ENCODE measurements at regions not wholly inside any gene's neighbourhood (a gene's known extent, or its start where the extent isn't known, plus 50 kb on each side); places are given as distances from the start of the nearest gene placed in this dataset.
"Not testable (repeated sequence)": the region's sequence is repeated elsewhere in the genome, so short reads cannot be mapped to it uniquely, and the experiment has no call there.

DNA sequence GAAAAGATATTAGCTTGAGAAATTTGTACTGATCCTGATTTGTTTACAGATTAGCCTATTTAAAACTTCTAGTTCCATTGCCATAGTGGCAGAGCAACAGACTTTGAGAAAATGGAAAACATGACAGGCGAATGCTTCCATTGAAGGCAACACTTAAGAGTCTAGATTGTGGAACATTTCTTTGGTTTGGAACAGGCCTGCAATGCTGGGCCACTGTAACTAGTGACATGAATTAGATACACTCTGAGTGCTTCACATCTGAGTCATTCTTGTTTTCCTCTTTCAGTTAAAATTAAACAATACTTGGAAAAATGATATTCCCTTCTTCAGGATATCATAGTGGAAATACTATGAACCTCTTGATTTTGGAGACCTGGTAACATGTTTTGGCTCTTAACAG, 453.6 kb upstream of the TUSC1 start:
- no peak for DNase-seq (ENCODE audit: low spot score)
- no peak for ATAC-seq

DNA sequence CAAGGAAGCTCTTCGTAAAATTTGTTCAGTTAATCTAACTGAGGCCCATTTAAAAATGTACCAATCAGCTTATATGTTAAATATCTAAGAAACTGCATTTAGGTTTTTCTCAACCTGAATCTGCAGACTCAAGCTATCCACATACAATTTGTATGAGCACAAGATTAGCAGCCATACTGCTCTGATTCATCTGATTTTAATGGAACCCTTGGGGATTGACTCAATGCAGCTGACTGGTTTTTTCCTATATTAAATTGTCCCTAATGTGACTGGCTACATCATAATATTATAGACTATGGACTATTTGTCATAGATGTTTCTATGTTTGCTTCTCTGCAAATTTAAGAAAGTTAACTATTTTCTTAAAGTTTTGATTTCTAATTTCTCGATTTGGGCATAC, 451.0 kb upstream of the TUSC1 start:
- ATAC-seq: no peak

DNA sequence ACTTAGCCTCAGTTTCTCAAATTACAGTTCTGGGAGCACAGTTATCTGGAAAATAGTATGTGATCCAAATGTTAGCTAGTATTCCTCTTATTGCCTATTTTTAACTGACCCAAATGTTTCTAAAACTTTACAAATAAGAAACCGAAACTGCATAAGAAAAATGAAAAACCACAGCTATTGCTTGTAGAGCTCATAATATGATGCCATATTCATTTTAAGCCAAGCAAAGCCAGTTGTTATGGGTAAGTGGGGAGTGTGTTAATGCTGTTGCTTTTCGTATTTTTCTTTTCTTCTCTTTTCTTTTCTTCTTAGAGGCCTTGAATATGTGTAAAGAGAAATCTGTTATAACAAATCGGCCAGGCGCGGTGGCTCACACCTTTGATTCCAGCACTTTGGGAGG, 447.4 kb upstream of the TUSC1 start:
- ATAC-seq (no peak), DNase-seq (ENCODE audit: low spot score) (no peak)

More for the DNA sequence above, 451.0 kb upstream of the TUSC1 start:
- DNase-seq (ENCODE audit: low spot score): no peak

DNA sequence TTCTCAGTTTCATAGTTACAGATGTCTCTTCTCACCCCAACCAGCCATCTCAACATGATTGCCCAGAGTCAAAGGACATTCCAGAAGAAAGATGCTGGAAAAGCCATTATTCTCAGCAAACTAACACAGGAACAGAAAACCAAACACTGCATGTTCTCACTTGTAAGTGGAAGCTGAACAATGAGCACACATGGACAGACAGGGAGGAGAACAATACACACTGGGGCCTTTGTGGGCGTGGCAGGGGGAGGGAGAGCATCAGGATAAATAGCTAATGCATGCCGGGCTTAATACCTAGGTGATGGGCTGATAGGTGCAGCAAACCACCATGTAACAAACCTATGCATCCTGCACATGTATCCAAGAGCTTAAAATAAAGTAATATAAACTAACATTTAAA, 437.8 kb upstream of the TUSC1 start:
- not testable (repeated sequence) for DNase-seq (ENCODE audit: low spot score)

DNA sequence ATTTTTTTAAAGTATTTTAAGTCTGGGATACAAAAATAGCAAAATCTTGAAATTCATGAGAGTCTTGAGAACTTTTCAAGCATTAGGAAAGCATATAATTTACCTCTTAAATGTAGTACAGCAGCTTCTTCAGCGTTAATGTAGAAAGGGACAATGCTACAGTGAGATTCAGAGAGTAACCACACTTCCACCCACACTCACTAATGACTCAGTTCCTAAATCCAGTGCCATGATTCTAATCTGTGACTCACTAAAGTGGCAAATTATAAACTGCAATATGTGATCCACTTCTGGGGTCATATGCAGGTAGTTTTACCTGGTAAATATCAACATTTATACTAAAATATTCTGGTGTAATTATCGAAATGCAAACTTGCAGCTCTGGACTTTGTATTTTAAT, 434.5 kb upstream of the TUSC1 start:
- ATAC-seq: no peak
- DNase-seq (ENCODE audit: low spot score): no peak

More for the DNA sequence above, 437.8 kb upstream of the TUSC1 start:
- ATAC-seq: not testable (repeated sequence)

DNA sequence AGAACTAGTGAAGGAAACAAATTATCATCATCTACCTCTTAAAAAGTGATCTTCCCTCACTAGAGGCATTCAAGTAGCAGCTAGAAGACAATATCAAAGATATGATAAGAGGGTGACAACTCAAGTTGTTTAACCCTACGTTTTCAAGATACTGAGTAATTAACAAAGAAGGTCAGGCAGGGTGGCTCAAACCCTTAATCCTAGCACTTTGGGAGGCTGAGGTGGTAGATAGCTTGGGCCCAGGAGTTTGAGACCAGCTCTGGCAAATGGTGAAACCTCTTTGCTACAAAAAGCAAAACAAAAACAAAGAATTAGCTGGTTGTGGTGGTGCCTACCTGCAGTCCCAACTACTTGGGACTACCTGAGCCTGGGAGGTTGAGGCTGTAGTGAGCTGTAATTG, 408.2 kb upstream of the TUSC1 start:
- ATAC-seq: no peak

DNA sequence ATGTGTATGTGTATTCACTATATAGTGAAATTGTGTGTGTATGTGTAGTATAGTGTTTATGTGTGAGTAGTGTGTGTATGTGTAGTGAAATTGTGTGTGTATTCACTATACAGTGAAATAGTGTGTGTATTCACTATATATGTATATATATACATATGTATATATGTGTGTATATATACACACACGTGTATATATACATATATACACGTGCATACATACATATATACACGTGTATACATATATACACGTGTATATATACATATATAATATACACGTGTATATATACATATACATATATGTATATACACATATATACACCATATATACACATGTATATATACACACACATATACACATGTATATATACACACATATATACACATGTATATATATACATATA, 403.6 kb upstream of the TUSC1 start:
- no peak for ATAC-seq
- DNase-seq (ENCODE audit: low spot score): no peak

More for the DNA sequence above, 408.2 kb upstream of the TUSC1 start:
- no peak for DNase-seq (ENCODE audit: low spot score)

DNA sequence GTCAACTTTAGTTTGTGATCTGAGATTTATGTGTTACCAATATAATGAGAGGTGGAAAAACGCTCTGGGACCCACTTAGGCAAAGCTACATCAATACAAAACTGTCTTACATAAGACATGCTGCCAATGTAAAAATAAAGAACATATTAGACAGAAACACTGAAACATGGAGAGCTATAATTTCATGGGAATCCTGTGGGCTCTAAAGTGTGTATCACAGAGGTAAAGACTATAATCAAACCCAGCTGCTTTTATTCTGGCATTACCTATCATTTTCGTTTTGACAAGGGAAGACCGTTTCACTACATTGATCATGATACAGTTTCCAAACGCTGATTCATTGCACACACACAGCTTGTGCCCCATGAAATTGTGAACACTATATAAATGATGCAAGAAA, 400.5 kb upstream of the TUSC1 start:
- DNase-seq (ENCODE audit: low spot score) (no peak), ATAC-seq (no peak)

DNA sequence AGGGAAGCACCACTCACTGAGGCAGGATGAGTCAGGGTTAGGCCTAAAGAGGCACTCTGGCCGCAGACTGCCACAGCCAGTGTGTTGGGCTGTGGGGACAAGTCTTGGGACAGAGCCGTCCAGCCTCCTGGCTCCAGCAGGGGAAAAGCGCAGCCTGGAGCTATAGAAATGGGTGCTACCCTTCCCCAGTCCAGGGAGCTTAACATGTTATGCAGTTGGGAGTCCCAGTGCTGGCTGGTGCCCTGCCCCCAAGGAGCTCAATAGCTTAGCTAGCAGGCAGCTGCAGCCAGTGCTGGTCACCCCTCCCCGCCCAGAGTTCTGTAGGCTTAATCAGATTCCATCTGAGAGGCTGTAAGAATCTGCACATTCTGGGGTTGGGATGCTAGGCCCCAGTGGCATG, 399.6 kb upstream of the TUSC1 start:
- ATAC-seq (no peak), DNase-seq (ENCODE audit: low spot score) (no peak)

DNA sequence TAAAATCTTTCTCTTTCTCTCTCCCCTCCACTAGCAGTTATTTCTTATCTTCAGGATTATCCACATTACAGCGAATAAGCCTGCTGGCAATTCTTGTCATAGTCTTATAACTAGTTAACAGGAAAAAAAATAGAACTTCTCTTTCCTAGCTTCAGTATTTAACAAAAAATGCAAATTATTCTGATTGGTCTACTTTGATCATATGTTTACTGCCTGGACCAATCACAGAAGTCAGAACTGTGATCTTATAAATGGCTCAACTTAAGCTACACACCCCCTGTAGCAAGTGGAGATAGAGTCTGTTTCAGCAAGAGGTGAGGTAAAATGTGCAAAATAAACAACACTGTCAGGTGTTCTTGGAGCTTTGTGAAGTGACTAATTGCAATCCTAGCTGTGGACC, 389.4 kb upstream of the TUSC1 start:
- no peak for DNase-seq (ENCODE audit: low spot score)
- ATAC-seq: no peak

DNA sequence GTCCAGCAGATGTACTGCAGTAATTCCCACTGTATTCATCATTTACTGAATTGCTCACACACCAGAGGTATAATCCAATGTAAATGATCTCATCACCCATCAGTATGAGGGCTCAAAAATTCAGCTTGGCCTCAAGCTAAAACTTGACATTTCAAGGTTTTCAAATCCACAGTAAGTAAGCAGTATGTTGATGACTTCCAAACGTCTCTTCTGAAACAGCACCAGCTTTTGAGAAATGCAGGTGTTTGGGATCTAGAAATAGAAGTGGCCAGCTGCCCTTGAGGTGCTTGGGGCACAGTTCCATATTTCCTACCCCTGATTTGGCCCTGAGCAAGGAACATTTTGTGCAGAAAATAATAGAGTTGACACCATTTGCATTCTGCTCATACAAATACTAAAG, 388.0 kb upstream of the TUSC1 start:
- ATAC-seq: no peak
- no peak for DNase-seq (ENCODE audit: low spot score)

DNA sequence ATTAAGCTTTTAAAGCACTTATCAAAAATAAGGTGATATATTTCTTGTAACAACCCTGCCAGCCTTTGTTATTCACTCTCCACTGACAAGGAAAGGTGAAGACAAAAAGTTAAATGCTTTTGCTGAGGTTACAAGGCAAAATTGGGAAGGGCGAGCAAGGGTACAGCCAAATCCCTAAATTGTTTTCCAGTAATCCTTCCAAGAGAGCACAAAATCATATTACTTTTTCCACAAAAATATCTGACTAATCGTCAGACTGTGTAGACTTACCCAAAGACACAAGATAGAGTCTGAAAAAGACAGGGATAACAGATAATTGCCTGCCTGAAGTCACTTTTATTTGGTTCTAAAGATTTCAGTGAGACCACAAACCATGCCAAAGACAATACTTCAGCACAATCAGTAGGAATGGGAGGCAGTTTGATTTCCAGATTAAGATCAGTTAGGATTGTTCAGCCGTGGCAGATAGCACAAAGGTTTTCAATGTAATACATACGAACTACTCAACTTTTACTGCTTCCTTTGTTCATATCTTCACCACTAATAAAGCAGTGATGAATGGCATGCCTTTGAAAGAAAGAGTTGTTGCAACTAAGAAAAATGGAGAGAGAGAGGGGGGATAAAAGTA, 383.8 kb upstream of the TUSC1 start:
- no peak for ATAC-seq
- no peak for DNase-seq (ENCODE audit: low spot score)

DNA sequence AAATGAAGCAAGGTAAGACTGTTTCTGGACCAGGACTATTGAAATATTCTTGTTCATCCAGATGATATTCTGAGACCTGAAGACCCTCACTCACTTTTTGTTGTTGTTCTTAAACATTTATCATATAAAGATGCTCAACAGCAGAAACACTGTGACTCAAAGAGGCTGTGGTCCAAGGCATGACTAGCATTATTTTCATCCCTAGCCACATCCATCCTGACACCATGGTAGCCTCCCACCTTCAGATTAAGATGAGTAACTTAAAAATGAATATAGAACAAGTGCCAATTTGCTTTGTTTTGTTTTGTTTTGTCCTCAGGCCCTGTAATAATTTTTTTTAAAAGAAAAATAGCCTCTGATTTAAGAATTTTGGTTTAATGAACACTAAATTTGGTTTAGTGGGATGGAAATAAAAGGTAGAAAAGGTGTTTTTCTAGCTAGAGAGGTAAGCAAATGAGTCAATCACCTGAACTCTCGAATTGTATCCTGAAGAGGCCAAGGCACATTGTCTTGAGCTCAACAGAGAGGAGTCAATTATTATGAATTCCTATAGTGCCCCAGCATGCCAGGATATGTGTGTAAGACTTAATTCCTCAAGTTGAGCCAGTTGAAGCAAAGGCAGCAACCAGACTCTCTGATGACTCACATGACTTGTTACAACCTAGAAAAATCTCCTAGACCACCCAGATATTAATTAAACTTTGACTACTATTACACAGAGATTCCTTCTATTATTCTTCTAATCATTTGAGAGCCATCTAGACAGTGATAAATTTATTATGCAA, 380.1 kb upstream of the TUSC1 start:
- DNase-seq (ENCODE audit: low spot score) (no peak), ATAC-seq (no peak)

DNA sequence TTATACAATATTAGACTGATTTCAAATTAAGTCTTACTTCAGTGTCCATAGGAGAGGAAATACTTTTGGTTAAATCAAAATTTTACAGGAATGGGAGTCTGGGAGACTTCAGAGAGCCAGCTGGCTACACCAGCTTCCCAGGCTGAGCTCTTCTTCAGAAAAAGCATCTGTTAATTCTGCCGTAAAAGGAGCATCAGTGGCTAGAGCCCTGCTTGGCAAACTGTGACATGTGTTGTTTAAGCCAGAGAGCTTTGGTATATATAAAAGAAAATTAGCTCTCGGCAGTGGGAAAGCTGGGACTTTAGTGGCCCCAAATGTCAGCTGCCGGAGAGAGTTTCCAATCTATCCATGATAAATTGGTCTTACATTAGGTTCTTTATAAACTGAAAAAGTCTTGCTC, 378.8 kb upstream of the TUSC1 start:
- DNase-seq (ENCODE audit: low spot score) (no peak), ATAC-seq (no peak)

DNA sequence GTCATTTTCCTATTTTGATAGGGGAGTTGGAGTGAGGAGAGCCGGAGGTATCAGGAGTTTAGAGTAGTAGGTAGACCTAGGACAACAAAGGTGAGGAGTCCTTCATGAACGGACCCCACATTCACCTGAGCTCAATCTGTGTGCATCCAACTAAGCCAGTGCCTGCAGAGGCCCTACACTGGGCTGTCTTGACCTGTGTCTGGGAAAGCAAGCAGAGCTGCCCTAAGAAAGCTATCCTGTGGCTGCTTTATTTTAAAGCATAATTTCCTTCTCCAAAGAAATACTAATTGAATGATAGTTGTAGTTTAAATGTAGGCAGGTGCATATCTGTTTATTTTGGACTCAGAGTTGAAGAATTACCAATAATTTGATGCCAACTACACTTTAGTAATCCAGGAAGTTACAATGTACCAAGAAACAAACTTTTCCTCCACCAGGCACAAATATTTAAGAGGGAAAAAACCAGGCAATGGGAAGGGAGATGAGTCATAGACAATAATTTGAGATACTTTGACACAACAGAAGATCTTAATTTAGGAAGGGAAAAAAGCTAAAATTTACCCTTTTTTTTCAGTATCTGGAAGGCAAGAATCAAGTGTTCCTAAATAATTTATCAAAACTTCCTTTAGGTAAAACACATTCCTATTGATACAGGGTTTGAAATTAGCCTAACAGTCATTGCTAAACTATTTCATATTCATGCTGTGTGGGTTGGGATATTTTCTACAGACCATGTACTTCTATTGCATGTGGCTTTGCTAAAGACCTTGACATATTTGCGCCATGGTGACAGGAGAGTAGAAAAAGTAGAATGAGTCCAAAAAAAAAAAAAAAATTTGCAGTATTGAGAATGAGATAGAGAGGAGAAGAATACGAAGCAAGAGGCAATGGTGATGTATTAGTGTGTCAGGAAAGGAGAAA, 376.6 kb upstream of the TUSC1 start:
- DNase-seq (ENCODE audit: low spot score): no peak

DNA sequence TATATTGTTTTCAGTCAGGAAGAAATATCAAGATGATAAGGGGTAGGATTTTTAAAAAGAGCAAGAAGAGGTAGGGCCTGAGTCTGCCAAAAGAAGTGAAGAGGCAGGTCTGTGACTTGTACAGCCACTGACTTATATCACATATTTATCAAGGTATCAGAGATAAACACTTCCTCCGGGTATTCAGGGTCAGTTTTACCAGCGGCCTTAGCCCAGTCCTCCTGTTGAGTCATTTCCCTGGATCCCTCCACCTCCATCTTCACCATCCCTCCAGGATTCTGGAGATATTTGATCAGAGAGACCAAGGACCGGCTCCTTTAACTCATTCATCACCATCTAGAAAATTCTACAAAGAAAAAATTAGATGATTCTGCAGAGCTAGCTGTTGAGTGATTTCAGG, 375.7 kb upstream of the TUSC1 start:
- no peak for DNase-seq (ENCODE audit: low spot score)
- no peak for ATAC-seq

More for the DNA sequence above, 376.6 kb upstream of the TUSC1 start:
- no peak for ATAC-seq

DNA sequence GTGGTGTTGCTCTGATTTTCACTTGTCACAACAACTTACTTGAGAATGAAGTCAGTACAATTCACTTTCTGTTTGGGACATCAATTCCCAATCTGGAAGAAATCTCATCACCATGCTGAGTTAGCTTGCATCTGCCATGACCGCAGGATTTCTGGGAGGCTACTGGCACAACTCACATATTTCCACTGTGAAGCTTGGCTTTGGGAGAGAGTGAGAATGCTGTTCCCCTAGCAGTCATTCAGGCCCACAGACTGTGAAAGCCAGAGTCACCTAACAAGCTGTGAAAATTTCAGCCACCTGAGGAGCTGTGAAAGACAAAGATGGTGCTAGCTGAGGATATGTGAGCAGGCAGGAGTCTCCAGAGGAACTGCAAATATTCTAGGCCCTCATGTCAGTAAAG, 365.2 kb upstream of the TUSC1 start:
- no peak for ATAC-seq
- DNase-seq (ENCODE audit: low spot score): no peak

DNA sequence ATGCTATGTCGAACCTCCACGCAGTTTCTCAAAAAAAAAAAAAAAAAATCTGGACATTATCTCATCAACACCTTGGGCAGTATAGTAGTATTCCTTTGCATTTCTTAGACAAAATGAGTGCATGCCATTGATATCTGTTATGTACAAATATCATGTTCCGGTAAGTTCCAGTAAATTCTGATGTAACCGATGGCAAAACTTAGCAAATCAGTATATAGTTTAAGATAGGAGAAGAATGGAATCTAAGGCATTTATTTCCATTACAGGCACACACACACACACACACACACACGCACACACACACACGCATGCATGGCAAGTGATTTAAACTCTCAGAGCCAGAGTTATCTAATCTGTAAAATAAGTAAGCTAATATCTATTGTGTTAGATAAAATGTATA, 356.5 kb upstream of the TUSC1 start:
- DNase-seq (ENCODE audit: low spot score): no peak
- no peak for ATAC-seq

DNA sequence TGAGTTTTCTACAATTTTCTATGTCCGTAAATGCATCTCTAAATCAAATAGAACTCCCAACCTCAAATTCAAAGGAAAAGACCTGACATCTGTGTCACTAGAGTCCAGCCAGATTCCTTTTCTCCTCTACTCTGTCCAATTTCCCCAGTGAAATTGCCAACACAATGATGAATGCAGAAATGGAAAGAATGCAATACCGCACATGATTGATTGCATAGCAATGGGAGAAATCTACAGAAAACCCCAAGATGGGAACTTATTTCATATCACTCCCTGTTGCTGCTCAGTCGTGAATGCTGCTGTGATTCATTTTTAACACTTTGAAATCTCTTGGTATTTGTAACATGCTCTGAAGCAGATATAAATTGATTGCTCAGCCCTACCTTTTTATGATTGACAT, 355.1 kb upstream of the TUSC1 start:
- ATAC-seq: no peak
- DNase-seq (ENCODE audit: low spot score): no peak

DNA sequence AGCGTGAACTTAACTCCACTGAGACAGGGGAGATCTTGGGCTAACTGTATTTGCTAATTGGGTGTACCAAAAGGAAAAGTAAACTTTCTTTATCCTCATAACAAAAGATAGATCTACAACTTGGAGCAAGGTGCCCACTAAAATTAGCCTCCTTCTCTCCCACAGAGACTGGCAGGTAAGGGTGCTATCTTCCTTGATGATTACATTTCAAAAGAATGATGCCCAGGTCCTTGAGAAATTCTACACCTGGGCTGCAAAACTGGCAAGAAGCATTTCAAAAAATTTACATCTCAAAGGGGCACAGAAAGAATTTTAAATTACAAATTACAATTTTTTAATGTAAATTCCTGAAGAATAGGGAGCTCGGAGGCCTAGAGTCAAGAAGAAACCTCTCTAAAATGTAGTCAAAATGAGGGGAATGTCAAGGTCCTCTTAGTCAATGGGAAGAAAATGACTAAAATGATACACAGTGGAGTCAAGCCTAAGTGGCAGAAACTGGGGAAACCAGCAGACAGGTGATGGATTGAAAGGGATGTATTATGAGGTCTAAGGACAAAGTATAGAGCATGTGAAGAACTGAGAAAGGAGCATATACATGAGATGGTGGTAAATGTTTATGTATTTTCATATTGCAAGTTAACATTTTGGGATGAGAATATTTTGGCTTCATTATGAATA, 348.3 kb upstream of the TUSC1 start:
- DNase-seq (ENCODE audit: low spot score) (no peak), ATAC-seq (no peak)

DNA sequence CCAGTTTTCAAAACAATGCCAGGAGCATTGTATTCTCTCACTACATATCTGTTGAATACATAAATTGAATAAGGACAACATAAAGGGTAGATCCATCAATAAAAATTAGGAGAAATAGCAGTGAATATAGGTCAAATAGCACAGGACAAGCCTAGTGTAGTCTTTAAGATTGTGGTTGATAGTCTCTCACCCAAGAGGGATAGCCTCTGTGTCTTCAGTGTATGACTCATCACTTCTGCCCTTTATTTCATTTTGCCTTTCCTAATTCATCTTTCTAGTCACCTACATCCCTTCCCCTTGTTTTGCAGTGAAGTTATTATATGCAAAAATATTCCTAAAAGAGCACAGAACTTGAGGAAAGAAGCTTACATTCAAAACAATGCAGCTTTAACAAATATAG, 335.0 kb upstream of the TUSC1 start:
- ATAC-seq: no peak

More for the DNA sequence above, 335.0 kb upstream of the TUSC1 start:
- no peak for DNase-seq (ENCODE audit: low spot score)

Measured in left lobe of liver (tissue), 2 donors.